HG03280 (cell line): ENCODE measurements at regions not wholly inside any gene's neighbourhood (a gene's known extent, or its start where the extent isn't known, plus 50 kb on each side); places are given as distances from the start of the nearest gene placed in this dataset.

Experiments
- ATAC-seq: cut with Tn5 transposase; IDR thresholded peaks from one replicate; pipeline ENCODE4 v1.9.1; 2021; ENCODE audit warnings: mild to moderate bottlenecking, moderate library complexity; ENCODE audit not compliant: unreplicated experiment

GRCh38 chr7:46744957-46745706, 824.1 kb upstream of the IGFBP3 start:
- ATAC-seq: no peak

GRCh38 chr7:46742601-46743000, 821.5 kb upstream of the IGFBP3 start:
- no peak for ATAC-seq

- no peak for ATAC-seq
Observed at GRCh38 chr7:46741938-46742540, 821.0 kb upstream of the IGFBP3 start.

- ATAC-seq: no peak
Observed at GRCh38 chr7:46741181-46741580, 820.1 kb upstream of the IGFBP3 start.

- no peak for ATAC-seq
Observed at GRCh38 chr7:46739518-46740234, 818.6 kb upstream of the IGFBP3 start.

GRCh38 chr7:46738796-46739195, 817.7 kb upstream of the IGFBP3 start:
- no peak for ATAC-seq

GRCh38 chr7:46738165-46738564, 817.1 kb upstream of the IGFBP3 start:
- ATAC-seq: no peak

GRCh38 chr7:46725838-46726237, 804.8 kb upstream of the IGFBP3 start:
- ATAC-seq: no peak

GRCh38 chr7:46725136-46725535, 804.1 kb upstream of the IGFBP3 start:
- no peak for ATAC-seq

GRCh38 chr7:46723742-46724141, 802.7 kb upstream of the IGFBP3 start:
- ATAC-seq: no peak

GRCh38 chr7:46723003-46723402, 801.9 kb upstream of the IGFBP3 start:
- no peak for ATAC-seq

GRCh38 chr7:46720761-46721160, 799.7 kb upstream of the IGFBP3 start:
- no peak for ATAC-seq

GRCh38 chr7:46719616-46720015, 798.5 kb upstream of the IGFBP3 start:
- ATAC-seq: no peak

GRCh38 chr7:46716926-46717325, 795.9 kb upstream of the IGFBP3 start:
- ATAC-seq: no peak

GRCh38 chr7:46715579-46715978, 794.5 kb upstream of the IGFBP3 start:
- ATAC-seq: no peak

GRCh38 chr7:46714904-46715303, 793.8 kb upstream of the IGFBP3 start:
- ATAC-seq: no peak

GRCh38 chr7:46713868-46714596, 793.0 kb upstream of the IGFBP3 start:
- no peak for ATAC-seq

- ATAC-seq: no peak
Observed at GRCh38 chr7:46710927-46711326, 789.9 kb upstream of the IGFBP3 start.

- no peak for ATAC-seq
Observed at GRCh38 chr7:46707973-46708372, 786.9 kb upstream of the IGFBP3 start.

- no peak for ATAC-seq
Observed at GRCh38 chr7:46705386-46706255, 784.5 kb upstream of the IGFBP3 start.
